HG03095 (cell line): ENCODE measurements at regions not wholly inside any gene's neighbourhood (a gene's known extent, or its start where the extent isn't known, plus 50 kb on each side); places are given as distances from the start of the nearest gene placed in this dataset.
"Not testable (repeated sequence)": the region's sequence is repeated elsewhere in the genome, so short reads cannot be mapped to it uniquely, and the experiment has no call there.

Experiments
- ATAC-seq: cut with Tn5 transposase; IDR thresholded peaks from one replicate; pipeline ENCODE4 v1.9.1; 2021; ENCODE audit warnings: moderate library complexity; ENCODE audit not compliant: unreplicated experiment

DNA sequence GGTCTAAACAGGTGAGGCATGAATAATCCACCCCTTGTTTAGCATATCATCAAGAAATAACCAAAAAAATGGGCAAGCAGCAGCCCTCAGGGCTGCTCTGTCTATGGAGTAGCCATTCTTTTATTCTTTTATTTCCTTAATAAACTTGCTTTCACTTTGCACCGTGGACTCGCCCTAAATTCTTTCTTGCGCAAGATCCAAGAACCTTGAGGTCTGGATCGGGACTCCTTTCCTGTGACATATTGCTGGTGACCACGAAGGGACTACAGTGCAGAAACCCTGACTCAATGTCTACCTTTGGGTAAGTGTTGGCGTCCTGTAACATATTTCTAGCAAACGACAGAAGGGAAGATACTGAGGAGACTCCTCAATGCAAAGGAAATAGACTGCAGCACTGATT is 1099.2 kb downstream of the FAM181B start:
- no peak for ATAC-seq

DNA sequence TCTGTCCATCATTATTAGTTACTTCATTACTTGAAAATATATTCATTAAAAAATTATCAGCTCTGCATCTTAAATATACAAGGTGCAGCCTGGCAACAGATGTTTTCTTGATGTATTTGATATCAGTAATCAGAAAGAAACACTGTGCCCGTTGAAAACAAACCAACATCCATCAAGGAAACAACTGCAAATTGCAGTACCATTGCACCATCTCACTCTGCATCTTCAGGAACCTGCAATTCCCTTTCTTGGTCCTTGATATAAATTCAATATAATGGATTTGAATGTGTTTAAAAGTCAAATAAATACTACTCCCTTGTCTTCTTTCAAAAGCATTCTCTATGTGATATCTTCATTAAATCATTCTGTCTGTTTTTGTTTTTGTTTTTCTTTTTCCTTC is 1131.2 kb downstream of the FAM181B start:
- no peak for ATAC-seq

DNA sequence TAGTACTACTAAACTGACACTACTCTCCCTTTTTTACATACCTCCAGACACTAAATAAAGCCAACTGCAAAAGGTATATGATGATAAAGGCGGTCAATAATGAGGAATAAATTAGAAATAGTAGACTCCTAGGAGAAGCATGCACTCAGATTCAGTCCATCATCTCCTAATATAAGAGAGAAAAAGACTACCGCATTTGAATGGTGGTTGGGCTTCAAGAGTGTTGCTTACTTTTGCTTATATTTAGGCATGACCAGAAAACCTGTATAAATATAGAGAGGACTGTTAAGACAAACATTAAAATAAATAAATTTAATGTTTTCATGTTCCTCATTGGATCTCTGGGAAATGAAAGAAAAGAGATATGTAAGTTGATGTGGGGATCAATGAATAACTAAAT is 1137.0 kb downstream of the FAM181B start:
- no peak for ATAC-seq

DNA sequence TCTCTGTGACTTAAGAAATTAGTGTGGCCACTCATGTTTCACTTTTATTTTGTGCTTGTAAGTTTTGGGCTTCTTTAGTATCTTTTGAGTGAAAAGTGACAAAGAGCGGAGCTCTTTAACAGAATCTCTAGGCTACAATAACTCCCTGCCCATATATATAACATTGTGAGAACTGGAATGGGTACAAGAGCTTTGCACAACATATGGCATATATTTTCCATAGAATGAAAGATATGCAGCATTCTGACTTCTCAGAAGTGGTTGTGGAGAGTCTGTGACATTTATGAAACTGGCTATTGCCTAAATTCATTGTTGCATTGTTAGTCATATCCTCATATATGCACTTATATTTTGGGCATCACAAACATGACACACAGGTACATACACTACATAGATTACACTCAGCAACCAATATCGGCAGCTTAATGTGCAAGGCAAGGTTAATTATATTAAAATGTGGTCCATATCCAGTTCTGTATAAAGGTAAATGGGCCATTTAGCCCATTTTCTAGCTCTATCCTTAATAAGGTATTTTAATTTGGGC is 1148.2 kb downstream of the FAM181B start:
- no peak for ATAC-seq

DNA sequence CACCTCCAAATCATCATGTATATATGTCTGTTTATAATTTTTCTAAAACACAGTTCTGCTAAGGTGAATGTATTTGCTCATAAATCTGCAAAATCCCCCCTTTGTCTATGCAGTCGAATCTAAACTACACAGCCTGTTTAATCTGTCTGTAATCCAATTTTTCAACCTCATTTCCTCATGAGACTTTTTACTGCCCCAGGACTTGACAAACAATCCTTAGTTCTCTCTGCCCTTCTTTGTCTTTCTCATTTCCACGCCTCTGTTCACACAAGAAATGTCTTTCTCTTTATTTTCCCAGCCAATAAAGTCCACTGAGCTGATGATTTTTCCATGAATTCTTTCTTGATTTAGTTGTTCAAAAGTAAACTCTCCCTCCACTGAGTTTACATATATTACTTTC is 1154.3 kb downstream of the FAM181B start:
- ATAC-seq = no peak

DNA sequence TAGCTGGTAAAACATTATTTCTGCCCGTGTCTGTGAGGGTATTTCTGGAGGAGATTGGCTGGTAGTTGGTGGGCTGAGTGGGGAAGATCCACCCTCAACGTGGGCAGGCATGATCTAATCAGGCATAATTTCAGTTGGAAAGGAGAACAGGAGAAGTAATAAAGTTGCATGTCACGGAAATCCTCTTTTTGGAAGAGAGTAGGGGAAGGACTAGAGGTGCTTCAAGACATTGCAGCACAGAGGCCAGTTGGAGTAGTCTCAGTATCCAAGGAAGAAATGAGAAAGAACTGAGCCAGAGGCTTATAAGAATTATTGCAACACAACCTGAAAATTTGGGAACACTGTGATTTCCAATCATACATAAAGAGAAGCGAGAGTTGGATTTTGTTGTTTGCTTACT is 1155.1 kb downstream of the FAM181B start:
- no peak for ATAC-seq

DNA sequence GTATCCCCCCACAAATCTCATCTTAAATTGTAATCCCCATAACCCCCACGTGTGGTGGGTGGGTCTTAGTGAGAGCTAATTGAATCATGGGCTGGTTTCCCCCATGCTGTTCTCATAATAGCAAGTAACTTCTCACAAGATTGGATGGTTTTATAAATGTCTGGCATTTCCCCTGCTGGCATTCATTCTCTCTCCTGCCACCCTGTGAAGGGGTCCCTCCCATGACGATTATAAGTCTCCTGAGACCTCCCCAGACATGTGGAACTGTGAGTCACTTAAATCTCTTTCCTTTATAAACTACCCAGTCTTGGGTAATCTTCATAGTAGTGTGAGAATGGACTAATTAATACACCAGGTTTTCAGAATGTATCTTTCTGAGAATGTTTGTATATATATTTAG is 1159.4 kb downstream of the FAM181B start:
- ATAC-seq = no peak

DNA sequence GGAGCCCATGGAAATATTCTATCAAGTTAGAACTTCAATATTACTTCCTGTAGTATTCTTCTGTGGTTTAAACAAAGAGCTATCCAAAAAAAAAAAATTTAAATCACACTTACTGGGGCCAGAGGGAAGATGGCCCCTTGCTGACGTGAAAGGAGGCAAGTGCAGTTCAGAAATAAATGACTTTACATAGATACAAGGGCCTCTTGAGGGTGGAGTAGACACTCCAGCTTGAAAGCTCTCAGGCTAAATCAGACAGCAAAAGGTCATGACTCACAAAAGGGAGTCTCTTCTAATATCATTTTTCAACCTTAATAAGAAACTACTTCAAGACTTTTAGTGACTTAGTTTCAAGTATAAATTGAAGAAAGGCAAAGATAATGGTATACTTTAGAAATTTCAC is 1160.3 kb downstream of the FAM181B start:
- ATAC-seq = no peak

DNA sequence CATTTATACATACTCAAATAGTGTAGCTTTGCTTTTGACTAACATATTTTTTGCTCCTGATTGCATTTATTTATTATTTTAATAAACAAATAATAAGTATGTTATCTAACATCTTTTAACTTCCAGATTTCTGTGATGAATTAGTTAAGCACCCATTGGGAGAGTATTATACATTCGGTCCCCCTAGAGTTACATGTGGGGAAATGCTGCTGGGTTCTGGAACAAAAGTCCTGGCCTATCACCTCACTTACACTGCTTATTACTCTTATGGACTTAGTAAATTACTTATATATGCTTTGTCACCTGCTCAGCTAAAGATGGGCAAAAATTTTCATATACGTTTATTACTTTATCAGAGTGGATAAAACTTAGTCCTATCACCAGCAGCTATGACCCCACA is 1163.0 kb downstream of the FAM181B start:
- no peak for ATAC-seq

DNA sequence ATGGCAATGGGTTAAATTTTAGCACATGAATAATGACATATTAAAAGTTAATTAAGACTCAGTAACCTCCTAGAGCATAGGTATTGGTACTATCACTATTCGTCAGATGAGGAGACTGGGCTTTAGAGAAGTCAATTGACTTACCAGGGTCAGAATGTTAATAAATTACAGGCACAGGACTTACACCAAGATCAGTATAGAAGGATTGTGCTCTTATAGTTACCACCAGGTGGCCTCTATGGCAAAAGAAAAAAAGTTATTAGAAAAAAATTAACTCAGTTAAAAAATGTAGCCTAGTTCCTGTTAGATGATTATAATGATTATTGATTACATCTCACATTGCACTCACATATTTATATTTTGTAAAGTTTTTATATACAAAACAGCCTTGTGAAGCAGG is 1163.7 kb downstream of the FAM181B start:
- no peak for ATAC-seq

DNA sequence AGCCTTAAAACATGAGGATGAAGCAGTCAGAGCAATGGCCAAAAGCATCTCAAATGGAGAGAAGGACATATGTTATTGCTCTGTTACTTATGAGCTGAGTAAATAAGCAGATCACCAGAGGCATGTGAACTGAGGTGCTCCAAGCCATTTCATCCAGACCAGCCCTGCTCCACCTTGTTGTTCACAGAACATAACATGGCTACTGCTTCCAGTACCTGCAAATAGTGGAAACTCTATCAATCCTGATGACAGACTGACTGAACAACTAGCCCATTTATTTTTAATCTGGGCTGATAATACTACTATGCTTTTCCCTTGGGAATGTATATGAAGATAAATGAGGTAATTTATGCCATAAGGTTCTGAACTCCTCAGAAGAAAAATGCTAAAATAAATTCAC is 1164.7 kb downstream of the FAM181B start:
- ATAC-seq = no peak

DNA sequence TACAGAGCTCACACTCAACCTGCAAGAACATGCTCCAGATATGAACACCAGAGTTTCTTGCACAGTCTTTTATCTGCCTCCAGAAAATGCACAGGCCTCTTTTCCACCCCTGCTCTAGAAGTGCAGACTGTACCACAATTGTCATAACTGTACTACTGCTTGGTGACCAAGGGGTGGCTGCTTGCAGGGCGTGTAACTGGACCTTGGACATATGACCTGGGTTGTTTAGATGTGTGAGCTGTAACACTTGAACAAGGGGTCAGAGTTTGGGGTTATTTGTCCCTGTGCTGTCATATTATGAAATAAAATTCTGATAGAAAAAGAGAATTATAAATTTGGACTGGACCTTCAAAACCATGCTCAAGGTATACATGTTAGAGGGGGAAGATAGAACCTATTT is 1185.5 kb downstream of the FAM181B start:
- ATAC-seq = no peak

DNA sequence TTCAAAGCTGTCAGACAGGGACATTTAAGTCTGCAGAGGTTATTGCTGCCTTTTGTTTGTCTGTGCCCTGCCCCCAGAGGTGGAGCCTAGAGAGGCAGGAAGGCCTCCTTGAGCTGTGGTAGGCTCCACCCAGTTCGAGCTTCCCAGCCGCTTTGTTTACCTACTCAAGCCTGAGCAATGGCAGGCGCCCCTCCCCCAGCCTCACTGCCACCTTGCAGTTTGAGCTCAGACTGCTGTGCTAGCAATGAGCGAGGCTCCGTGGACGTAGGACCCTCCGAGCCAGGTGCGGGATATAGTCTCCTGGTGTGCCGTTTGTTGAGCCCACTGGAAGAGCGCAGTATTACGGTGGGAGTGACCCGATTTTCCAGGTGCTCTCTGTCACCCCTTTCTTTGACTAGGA is 1193.9 kb downstream of the FAM181B start:
- ATAC-seq = not testable (repeated sequence)

DNA sequence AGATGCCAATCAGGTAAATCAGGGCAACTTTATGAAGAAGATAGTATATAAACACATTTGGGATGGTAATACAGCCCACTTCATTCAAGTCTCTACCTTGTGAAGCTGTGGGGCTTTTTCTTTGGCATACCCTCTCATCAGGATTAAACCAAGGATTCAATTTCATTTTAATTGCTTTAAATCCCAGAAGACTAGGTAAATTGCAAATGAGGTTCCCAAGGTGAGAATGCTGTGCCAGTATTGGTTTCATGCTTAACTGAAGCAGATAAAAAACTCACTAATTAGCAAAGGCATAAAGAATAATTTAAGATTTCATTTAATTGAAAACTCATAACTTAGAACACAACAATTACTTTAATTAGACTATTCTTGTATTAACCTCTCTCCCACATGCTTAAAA is 1218.1 kb downstream of the FAM181B start:
- no peak for ATAC-seq

DNA sequence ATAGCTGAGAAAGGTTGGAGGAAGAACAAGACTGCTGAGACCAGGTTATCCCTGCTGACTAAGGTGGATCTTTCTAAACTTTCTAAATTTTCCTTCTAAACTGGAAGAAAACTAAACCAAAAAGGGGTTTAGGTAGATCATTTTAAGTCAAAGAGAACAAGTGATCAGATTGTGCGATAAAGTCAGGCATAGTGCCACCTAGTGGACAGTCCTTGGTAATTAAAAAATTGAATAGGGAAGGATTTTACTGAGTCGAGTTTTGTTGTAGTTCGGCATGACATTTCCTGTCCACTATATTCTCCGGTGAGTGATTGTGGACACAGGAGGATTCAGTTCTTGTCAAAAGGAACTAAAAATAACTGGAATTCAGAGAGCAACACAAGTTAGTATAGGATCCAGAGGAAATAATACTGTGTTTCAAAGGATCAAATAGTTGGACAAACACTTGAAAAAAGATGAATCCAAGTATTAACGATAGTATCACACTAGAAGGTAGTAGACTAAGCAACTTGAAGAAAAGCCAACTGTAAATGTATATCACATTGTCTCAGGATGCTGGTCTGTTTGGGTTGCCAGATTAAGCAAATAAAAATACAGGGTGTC is 1236.4 kb downstream of the FAM181B start:
- ATAC-seq = peak; percentile 65

DNA sequence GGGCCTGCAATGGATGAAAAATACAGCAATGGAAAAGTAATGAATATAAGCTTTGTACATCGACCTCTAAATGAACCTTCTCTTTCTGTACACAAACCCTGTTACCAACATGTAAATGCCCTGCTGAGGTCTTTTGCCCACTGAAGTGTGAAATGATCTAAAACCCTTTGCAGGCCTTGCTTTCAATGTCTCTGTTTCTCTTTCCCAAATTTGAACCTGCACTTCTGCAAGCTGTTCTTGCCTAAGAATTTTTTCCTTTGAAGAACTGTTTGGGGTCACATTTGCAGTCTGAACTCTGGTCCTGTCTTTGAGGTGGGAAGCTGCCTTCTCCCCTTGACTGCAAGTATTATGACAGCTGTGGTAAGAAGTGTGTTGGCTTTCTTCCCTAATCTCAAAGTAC is 1237.1 kb downstream of the FAM181B start:
- ATAC-seq = no peak

DNA sequence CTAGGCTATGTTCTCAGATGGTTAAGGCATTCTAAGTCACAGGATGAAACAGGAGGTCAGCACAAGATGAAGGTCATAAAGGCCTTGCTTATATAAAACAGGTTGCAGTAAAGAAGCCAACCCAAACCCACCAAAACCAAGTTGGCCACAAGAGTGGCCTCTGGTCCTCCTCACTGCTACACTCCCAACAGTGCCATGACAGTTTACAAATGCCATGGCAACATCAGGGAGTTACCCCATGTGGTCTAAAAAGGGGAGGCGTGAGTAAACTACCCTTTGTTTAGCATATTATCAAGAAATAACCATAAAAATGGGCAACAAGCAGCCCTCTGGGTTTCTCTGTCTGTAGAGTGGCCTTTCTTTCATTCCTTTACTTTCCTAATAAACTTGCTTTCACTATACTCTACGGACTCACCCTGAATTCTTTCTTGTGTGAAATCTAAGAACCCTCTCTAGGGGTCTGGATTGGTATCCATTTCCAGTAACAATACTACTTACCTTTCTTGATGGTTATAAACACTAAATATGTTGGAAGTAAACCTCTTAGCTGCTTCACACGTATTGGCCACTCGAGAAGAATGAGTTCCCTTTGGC is 1237.9 kb downstream of the FAM181B start:
- no peak for ATAC-seq

DNA sequence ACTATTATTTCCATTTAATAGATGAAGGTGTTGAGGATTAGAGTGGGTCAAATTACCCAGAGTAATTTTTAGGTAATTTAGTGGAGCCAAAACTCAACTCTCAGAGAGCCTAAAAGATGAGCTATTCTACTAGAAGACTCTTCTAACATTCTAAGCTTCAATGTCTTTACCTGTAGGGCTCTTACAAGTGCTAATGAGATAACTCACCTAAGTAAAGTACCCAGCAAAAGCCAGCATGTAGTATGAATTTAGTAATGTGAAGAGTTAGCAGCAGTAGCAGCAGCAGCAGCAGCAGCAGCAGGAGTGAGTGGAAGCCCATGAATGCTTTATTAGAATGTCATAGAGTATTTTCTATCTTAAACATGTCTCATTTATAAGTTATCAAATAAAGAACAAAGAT is 1239.2 kb downstream of the FAM181B start:
- ATAC-seq = no peak

DNA sequence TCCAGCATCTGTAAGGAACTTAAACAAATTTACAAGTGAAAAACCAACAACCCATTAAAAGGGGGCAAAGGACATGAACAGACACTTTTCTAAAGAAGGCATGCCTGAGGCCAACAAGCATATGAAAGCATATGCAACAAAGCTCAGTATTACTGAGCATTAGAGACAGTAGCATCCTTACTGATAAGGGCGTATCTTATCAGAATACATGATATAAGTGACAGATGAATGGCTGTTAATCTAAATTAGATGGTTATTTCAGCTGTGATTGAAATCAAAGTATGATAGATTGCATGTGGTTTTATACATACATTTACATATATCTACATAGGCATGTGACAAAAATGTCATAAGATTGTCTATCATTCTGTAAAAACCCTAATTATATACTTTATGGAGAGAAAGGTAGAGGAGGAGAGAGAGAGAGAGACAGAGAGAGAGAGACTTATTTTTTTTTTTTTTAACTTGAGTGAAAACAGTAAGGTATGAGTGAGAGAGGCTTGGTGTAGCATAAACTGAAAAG is 1240.7 kb downstream of the FAM181B start:
- ATAC-seq = no peak

DNA sequence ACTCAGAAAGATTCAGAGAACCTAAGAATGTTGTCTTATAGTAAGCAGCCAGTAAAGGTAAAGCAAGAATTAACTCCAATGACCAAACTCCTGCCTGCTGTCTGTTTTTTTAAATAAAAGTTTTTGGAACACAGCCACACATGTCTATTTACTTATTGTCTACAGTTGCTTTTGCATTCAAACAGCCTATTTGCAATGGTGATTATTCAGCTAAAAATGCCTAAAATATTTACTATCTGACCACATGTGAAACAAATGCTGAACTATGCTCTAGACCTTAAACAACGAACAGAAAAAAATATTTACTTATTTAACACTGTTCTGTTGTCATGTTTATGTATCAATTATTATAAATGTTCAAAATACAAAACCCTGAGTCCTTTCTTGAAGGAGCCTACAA is 1246.6 kb downstream of the FAM181B start:
- no peak for ATAC-seq

DNA sequence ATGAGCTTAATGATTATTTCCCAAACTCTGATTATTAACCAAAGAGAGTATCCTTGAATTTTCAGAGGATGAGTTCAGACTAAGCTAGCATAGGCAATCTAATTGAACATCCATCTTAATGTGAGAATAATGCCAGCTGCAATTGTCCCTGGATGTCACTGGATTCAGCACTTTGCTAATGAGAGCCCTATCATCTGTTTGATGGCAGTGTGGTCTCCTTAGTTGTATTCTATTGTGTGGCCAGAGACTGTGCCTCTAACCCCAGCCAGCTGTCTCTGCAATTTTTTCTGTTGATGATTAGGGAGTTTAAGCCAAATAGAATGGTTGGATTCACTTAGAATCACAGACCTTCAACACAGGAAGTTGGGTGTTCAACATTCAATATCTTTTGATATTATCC is 1249.5 kb downstream of the FAM181B start:
- no peak for ATAC-seq

DNA sequence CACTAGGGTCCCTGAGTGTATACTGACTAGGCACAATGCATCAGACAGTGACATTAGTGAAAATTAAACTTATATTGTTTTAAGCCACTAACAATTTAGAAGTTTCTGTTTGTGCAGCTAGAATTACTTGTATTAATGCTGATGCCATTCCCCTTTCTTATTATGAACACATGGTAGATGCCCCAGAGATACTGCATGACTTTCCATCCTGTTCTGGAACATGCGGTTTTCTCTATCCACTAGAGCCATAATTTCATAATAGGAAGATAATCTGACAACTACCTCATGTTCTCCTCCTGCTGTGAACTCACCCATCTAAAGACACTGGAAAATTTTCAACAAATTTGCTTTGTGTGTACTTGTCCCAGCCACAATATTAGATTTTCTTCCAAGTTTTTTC is 1256.4 kb downstream of the FAM181B start:
- no peak for ATAC-seq

DNA sequence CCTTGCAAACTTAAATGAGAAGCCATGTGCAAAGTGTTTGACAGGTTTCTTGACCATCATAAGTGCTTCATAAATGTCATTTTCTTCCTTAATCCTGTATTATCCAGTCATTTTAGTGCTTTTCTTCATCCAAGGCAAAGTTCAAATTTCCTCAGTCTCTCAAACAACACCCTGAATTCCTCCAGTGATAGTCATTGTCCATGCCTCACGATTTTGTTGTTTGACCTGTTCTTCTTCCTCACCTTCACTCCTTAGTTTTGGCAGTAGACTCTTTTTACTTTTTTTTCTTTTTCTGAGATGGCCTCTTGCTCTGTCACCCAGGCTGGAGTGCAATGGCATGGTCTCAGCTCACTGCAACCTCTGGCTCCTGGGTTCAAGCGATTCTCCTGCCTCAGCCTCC is 1257.3 kb downstream of the FAM181B start:
- no peak for ATAC-seq
